ENCODE measurements at regions not wholly inside any gene's neighbourhood (a gene's known extent, or its start where the extent isn't known, plus 50 kb on each side); places are given as distances from the start of the nearest gene placed in this dataset.
"Not testable (repeated sequence)": the region's sequence is repeated elsewhere in the genome, so short reads cannot be mapped to it uniquely, and the experiment has no call there.

DNA sequence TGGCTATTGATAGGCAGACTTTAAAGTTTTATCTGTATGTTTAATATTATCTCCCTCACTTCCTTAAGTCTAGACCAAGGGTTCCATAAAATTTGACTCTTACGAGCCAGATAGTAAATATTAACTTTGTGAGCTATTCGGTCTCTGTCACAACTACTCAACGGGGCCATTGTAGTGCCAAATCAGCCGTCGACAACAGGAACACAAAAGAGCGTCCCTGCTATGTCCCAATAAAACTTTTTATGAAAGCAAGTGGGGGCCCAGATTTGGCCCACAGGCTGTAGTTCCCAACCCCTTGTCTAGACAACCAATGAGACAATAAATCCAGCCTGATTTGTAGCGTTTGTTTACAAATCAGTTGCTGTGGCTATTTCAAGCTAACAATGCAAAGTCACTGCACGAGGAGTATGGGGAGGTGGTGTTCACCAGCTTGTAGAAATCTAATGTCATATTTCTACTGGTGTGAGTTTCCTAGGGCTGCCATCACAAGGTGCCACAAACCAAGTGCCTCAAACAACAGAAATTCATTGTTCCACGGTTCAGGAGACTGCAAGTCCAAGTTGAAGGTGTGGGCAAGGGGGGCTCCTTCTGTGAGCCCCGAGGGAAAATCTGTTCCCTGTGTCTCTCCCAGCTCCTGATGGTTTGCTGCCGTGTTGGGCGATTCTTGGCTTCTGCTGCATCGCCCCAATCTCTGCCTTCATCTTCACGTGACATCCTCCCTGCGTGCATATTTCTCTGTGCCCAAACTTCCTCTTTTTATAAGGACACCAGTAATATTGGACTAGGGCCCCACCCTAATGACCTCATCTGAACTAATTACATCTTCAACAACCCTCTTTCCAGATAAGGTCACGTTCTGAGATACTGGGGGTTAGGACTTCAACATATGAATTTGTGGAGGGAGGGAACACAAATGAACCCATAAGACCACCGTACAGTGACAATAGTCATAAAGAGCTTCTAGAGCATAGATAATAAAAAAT, 356.0 kb upstream of the JARID2 start:
- H4K8ac ChIP-seq (replicated peaks; ENCODE audit: insufficient read length, low read depth, low read length) = no peak overlapping the region
- H3K79me2 ChIP-seq (ENCODE audit: insufficient read depth, low read length) = peaks cover 2% of the 10 kb centered on the region; the same call in 1 of the 2 replicates
- H3K4me3 Mint-ChIP-seq = no peak overlapping the region
- 0 out of 7 replicates have a peak overlapping the region, but pooled peaks of 1 of the 3 experiments have one; percentile 15 for H3K27ac Mint-ChIP-seq
- peaks cover 17 to 18% of the 10 kb centered on the region in 2 experiments for H3K4me1 Mint-ChIP-seq
- H4K91ac ChIP-seq (ENCODE audit: insufficient read length, low read depth, low read length) = no peak overlapping the region
- DNase-seq = no peak
- H3K36me3 Mint-ChIP-seq (ENCODE audit: insufficient read depth in 1 of 3, low read depth in 3 of 3) = peaks cover 16 to 30% (median 17%) of the 10 kb centered on the region in 3 experiments
- H3K9me3 ChIP-seq (ENCODE audit: control insufficient read depth, low read depth, low read length) = no peaks in the 10 kb centered on the region
- H2BK20ac ChIP-seq (ENCODE audit: low read depth, low read length, poor library complexity, severe bottlenecking) = no peak overlapping the region
- no peak overlapping the region for H2AK5ac ChIP-seq (ENCODE audit: insufficient read length, low read length)
- no CpG with 5 or more reads among the region's 17 CpGs for WGBS (ENCODE audit: extremely low coverage, insufficient read length, low lambda C conversion rate)
- H3K27ac ChIP-seq (ENCODE audit: insufficient read length, low read depth, low read length) = no peak overlapping the region
- H3K9ac ChIP-seq (ENCODE audit: extremely low read depth, insufficient read length, low read length) = no peak overlapping the region
- H3K4me1 ChIP-seq (ENCODE audit: insufficient read depth, low read length) = peaks cover 6% of the 10 kb centered on the region; the same call in 1 of the 2 replicates
- H3K4me2 ChIP-seq (ENCODE audit: insufficient read depth, insufficient read length, low read length) = no peak overlapping the region
- H3K23me2 ChIP-seq (ENCODE audit: insufficient read length, low read depth, low read length, poor library complexity, severe bottlenecking) = no peaks in the 10 kb centered on the region
- no peak overlapping the region for H2BK15ac ChIP-seq (ENCODE audit: low read depth, low read length)
- no peak overlapping the region for H3K23ac ChIP-seq (ENCODE audit: insufficient read length, low read depth, low read length)
- no peak overlapping the region for H3K4ac ChIP-seq (ENCODE audit: low read depth, low read length)
- H2AFZ ChIP-seq (ENCODE audit: low read length) = no peak overlapping the region
- H4K5ac ChIP-seq (ENCODE audit: insufficient read length, low read depth, low read length) = no peak overlapping the region
- H2BK5ac ChIP-seq (ENCODE audit: insufficient read length, low read length) = no peak overlapping the region
- no peaks in the 10 kb centered on the region for H3K79me1 ChIP-seq (ENCODE audit: insufficient read depth, low read depth, low read length, poor library complexity, severe bottlenecking)
- TF ChIP-seq, protein P1, sequence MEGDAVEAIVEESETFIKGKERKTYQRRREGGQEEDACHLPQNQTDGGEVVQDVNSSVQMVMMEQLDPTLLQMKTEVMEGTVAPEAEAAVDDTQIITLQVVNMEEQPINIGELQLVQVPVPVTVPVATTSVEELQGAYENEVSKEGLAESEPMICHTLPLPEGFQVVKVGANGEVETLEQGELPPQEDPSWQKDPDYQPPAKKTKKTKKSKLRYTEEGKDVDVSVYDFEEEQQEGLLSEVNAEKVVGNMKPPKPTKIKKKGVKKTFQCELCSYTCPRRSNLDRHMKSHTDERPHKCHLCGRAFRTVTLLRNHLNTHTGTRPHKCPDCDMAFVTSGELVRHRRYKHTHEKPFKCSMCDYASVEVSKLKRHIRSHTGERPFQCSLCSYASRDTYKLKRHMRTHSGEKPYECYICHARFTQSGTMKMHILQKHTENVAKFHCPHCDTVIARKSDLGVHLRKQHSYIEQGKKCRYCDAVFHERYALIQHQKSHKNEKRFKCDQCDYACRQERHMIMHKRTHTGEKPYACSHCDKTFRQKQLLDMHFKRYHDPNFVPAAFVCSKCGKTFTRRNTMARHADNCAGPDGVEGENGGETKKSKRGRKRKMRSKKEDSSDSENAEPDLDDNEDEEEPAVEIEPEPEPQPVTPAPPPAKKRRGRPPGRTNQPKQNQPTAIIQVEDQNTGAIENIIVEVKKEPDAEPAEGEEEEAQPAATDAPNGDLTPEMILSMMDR (conservative IDR thresholded peaks at IDR 0.05) = no peak
- H3K18ac ChIP-seq (ENCODE audit: insufficient read length, low read depth, low read length) = peak overlapping the region; percentile 1
- H3K56ac ChIP-seq (ENCODE audit: insufficient read length, low read depth, low read length) = no peak overlapping the region
- H2BK12ac ChIP-seq (ENCODE audit: insufficient read length, low read depth, low read length) = no peak overlapping the region
- H3K27me3 Mint-ChIP-seq (ENCODE audit: low read depth) = no peaks in the 10 kb centered on the region; the same call in none of the 2 replicates
- no peak overlapping the region for H3K14ac ChIP-seq (ENCODE audit: insufficient read depth, low read length)
- H3K9me3 Mint-ChIP-seq = peaks cover 20 to 21% of the 10 kb centered on the region in 2 experiments
- H2BK120ac ChIP-seq (ENCODE audit: low read depth, low read length, poor library complexity, severe bottlenecking) = no peak overlapping the region
- no peak overlapping the region for H3T11ph ChIP-seq (ENCODE audit: low read length)
- no peaks in the 10 kb centered on the region for H4K20me1 ChIP-seq (ENCODE audit: control insufficient read depth, insufficient read depth, insufficient read length)
- no peaks in the 10 kb centered on the region for H3K27me3 ChIP-seq (ENCODE audit: insufficient read depth, low read length)

DNA sequence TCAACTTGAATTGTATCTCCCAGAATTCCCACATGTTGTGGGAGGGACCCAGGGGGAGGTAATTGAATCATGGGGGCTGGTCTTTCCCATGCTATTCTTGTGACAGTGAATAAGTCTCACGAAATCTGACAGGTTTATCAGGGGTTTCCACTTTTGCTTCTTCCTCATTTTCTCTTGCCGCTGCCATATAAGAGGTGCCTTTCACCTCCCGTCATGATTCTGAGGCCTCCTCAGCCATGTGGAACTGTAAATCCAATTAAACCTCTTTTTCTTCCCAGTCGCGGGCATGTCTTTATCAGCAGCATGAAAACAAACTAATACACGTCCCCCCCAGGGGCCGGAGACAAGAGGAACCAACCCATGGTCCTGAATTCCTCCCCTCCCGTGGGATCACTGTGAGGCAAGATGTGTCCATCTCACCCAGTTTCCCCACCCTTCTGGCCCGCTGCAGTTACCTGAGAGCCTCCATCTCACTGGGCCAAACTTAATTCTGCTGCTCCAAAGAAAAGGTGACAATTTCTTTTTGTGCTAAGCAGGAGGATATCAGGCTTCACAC, 354.0 kb upstream of the JARID2 start:
- not testable (repeated sequence) for H2BK120ac ChIP-seq (ENCODE audit: low read depth, low read length, poor library complexity, severe bottlenecking); H3K27ac ChIP-seq (ENCODE audit: insufficient read length, low read depth, low read length); H2BK12ac ChIP-seq (ENCODE audit: insufficient read length, low read depth, low read length); H2BK5ac ChIP-seq (ENCODE audit: insufficient read length, low read length); H3K4ac ChIP-seq (ENCODE audit: low read depth, low read length); H4K8ac ChIP-seq (replicated peaks; ENCODE audit: insufficient read length, low read depth, low read length); H3T11ph ChIP-seq (ENCODE audit: low read length); H2BK20ac ChIP-seq (ENCODE audit: low read depth, low read length, poor library complexity, severe bottlenecking); H3K79me1 ChIP-seq (ENCODE audit: insufficient read depth, low read depth, low read length, poor library complexity, severe bottlenecking); H3K27ac Mint-ChIP-seq; H2BK15ac ChIP-seq (ENCODE audit: low read depth, low read length); H2AFZ ChIP-seq (ENCODE audit: low read length); H3K4me2 ChIP-seq (ENCODE audit: insufficient read depth, insufficient read length, low read length); H3K23ac ChIP-seq (ENCODE audit: insufficient read length, low read depth, low read length); DNase-seq; H3K4me1 ChIP-seq (ENCODE audit: insufficient read depth, low read length); H3K18ac ChIP-seq (ENCODE audit: insufficient read length, low read depth, low read length); H3K23me2 ChIP-seq (ENCODE audit: insufficient read length, low read depth, low read length, poor library complexity, severe bottlenecking); H3K79me2 ChIP-seq (ENCODE audit: insufficient read depth, low read length); H3K27me3 ChIP-seq (ENCODE audit: insufficient read depth, low read length); H4K5ac ChIP-seq (ENCODE audit: insufficient read length, low read depth, low read length); H3K9ac ChIP-seq (ENCODE audit: extremely low read depth, insufficient read length, low read length); H3K14ac ChIP-seq (ENCODE audit: insufficient read depth, low read length); H3K56ac ChIP-seq (ENCODE audit: insufficient read length, low read depth, low read length); H4K20me1 ChIP-seq (ENCODE audit: control insufficient read depth, insufficient read depth, insufficient read length); H3K27me3 Mint-ChIP-seq (ENCODE audit: low read depth); H4K91ac ChIP-seq (ENCODE audit: insufficient read length, low read depth, low read length); H3K4me3 Mint-ChIP-seq; H2AK5ac ChIP-seq (ENCODE audit: insufficient read length, low read length); H3K9me3 ChIP-seq (ENCODE audit: control insufficient read depth, low read depth, low read length)
- Mint-ChIP-seq H3K4me1 (peaks cover 17 to 18% of the 10 kb centered on the region in 2 experiments), H3K36me3 (ENCODE audit: insufficient read depth in 1 of 3, low read depth in 3 of 3) (peaks cover 16 to 40% (median 21%) of the 10 kb centered on the region in 3 experiments), H3K9me3 (peaks cover 25 to 29% of the 10 kb centered on the region in 2 experiments)
- no CpG with 5 or more reads among the region's 9 CpGs for WGBS (ENCODE audit: extremely low coverage, insufficient read length, low lambda C conversion rate)
